GM21825 (cell line): ENCODE measurements at regions not wholly inside any gene's neighbourhood (a gene's known extent, or its start where the extent isn't known, plus 50 kb on each side); places are given as distances from the start of the nearest gene placed in this dataset.

ENCODE experiments used
- ATAC-seq: cut with Tn5 transposase; IDR thresholded peaks from one replicate; pipeline ENCODE4 v1.9.1; 2021; ENCODE audit warnings: mild to moderate bottlenecking, moderate library complexity; ENCODE audit not compliant: unreplicated experiment

- no peak for ATAC-seq
Observed at GRCh38 chr5:73339711-73340110, 108.9 kb downstream of the FOXD1 start.

GRCh38 chr5:73339051-73339575, 109.5 kb downstream of the FOXD1 start:
- ATAC-seq: no peak

GRCh38 chr5:73338256-73339050, 110.1 kb downstream of the FOXD1 start:
- no peak for ATAC-seq

DNA sequence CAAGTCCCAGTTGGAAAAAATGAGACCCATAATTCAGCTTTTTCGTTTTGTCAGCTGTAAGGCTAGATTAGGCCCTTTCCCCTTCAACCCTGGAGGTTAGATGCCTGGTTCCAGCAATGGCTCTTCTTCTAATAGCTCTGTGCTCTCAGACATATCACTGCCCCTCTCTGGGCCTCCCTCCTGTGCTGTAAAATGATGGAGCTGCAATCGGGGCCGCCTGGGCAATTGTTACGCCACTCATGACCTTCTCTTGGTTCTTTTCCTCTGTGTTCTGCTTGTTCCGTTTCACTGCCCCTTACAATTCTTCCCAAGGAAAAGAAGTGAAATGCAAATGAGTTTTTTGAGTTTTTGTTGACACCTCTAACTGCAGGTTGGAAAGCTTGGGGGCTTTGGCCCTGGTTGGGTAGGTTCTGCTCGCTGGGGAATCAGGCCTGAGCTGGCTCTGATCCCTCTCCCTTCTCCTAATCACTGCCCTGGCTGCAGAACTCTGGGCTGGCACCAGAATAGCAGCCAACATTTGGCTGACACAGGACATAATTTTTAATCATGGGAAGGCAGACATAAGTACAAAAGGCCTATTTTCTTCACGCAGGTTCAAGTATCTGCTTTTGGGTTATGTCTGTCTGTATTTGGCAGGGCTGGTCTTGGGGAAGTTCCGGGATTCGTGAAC, 110.9 kb downstream of the FOXD1 start:
- no peak for ATAC-seq

GRCh38 chr5:73336366-73336765, 112.2 kb downstream of the FOXD1 start:
- no peak for ATAC-seq

DNA sequence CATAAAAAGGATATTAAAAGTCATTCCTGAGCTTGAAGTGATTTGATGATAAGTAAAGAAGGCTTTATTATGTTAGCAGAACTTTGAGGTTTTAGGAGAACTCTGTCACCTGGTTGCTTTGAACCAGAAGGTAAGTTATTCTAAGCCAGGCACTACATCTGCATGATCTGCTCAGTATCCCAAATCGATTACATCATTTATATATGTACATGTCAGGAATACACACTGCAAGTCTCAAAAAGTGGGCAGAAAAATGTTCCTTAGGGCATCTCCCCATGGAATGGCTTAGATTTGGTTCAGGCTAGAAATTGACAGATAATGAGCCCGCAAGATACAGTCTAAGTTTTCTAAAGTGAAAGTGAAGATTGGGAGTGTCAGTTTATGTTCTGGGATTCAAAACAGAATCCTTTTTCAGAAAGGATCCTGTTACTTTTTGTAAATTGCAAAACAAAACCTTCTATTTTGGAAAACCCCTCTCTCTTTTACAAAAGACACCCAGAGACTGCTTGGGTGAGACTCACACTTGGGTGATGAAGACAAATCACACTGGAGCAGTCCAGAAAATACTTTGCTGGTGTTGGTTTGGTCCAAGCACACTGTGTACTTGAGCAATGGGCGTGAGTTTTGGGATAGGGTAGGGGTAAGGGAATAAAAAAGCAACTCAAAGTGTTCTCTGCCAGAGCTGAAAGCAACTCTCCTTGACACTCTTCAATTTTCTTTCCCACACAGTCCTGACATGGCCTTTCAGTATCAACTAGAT, 114.5 kb downstream of the FOXD1 start:
- ATAC-seq: no peak

- no peak for ATAC-seq
Observed at GRCh38 chr5:73330613-73331012, 118.0 kb downstream of the FOXD1 start.

- no peak for ATAC-seq
Observed at GRCh38 chr5:73328640-73329039, 119.9 kb downstream of the FOXD1 start.

- no peak for ATAC-seq
Observed at GRCh38 chr5:73327908-73328455, 120.6 kb downstream of the FOXD1 start.

GRCh38 chr5:73325546-73325945, 123.0 kb downstream of the FOXD1 start:
- no peak for ATAC-seq

GRCh38 chr5:73323466-73323865, 125.1 kb downstream of the FOXD1 start:
- no peak for ATAC-seq

- ATAC-seq: no peak
Observed at GRCh38 chr5:73322437-73323076, 126.0 kb downstream of the FOXD1 start.

- no peak for ATAC-seq
Observed at GRCh38 chr5:73321757-73322436, 126.7 kb downstream of the FOXD1 start.

DNA sequence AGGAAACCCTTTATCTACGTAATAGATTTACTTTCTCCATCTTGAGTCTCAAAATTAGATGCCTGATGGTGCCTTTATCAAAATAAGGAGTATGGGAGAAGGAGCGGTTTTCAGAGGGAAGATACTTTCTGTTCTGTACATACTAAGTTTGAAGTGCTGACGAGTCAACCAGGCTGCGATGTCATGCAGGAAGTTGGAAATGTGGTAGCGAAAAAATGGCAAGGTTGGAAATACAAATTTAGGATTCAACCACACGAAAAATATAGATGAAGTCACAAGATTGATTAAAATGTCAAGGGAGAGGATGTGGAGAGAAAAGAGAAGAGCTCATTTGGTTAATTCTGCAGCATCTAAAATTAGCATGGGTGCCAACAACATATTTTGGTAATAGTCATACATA, 129.5 kb downstream of the FOXD1 start:
- no peak for ATAC-seq

- ATAC-seq: no peak
Observed at GRCh38 chr5:73318308-73318719, 130.3 kb downstream of the FOXD1 start.

GRCh38 chr5:73317523-73317922, 131.1 kb downstream of the FOXD1 start:
- no peak for ATAC-seq

DNA sequence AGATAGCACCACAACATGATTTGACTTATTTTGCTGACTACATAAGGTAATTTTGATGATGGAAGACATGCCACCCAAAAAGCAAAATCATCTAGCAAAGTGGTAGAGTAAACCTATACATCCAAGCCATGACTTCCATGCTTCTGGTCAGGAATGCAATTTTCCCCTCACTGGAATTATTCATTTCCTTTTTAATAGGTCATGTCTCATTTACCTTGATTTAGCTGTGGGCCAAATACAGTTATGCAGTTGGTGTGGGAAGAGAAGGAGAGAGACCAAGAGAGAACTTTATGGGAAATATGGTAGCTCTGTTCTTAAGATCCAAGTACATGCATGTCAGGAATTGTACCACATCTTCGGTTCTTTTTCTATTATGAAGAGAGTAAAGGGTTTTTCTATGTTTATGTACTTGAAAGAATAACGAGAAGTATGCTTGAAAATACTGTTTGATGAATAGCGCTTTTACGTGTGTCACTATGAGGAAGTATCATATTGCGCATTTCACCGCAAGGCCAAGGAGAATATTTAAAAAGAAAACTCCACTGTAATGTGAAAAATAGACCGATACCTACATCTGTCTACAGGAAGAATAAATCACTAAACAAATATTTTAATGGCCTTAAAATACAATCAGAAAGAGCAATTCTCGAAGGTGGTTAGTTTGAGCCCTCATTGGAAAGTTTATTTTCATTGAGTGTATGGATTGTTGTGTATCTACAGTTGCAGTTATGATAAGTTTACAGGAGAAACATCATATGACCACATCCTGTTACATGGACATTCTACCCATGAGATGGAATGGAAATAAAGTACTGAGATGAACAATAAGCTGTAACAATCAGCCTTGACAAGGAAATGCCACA, 134.0 kb downstream of the FOXD1 start:
- no peak for ATAC-seq

DNA sequence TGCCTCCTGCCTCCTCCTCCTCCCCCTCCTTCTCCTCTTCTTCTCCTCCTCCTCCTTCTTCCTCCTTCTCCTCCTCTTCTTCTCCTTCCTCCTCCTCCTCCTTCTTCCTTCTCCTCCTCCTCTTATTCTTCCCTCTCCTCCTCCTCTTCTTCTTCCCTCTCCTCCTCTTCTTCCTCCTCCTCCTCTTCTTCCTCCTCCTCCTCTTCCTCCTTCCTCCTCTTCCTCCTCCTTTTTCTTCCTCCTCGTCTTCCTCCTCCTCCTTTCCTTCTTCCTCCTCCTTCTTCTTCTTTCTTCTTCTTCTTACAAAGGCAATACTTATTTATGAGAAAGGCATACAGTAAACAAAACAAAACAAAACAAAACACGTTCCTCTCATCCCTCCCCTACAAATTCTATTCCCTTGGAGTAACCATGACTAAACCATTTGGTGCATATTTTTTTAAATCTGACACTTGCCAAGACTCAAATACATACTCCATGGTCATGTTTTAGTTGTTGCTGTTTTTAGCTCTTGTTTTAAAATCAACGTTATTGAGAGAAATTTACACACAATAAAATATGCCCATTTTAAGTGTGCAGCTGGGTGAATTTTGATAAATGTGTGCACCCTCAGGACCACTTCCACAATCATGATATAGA, 135.6 kb downstream of the FOXD1 start:
- no peak for ATAC-seq
